SK-N-SH (cell line): ENCODE measurements at regions not wholly inside any gene's neighbourhood (a gene's known extent, or its start where the extent isn't known, plus 50 kb on each side); places are given as distances from the start of the nearest gene placed in this dataset.

Experiments
- POLR2AphosphoS5 ChIP-seq: IDR thresholded peaks from 2 replicates; pipeline ENCODE4 v1.6.1; 2012; ENCODE audit warnings: low read depth, low read length
- SIN3A ChIP-seq: IDR thresholded peaks from 2 replicates; pipeline ENCODE4 v1.6.1; 2012; ENCODE audit warnings: low read depth, mild to moderate bottlenecking, low read length, moderate library complexity, borderline replicate concordance
- TAF1 ChIP-seq: IDR thresholded peaks from 2 replicates; pipeline ENCODE4 v1.6.1; 2012; ENCODE audit warnings: low read depth, mild to moderate bottlenecking, low read length, moderate library complexity, borderline replicate concordance
- TF ChIP-seq, protein P1 (sequence below): fragments of 200-600 bp; sonication (generic); IDR thresholded peaks from 2 replicates; pipeline ENCODE4 v1.6.1; 2017; ENCODE audit warnings: antibody characterized with exemption, mild to moderate bottlenecking, moderate library complexity
- TF ChIP-seq, protein P2 (sequence below): IDR thresholded peaks from 2 replicates; pipeline ENCODE4 v1.4.0; 2012; ENCODE audit warnings: low read depth

DNA sequence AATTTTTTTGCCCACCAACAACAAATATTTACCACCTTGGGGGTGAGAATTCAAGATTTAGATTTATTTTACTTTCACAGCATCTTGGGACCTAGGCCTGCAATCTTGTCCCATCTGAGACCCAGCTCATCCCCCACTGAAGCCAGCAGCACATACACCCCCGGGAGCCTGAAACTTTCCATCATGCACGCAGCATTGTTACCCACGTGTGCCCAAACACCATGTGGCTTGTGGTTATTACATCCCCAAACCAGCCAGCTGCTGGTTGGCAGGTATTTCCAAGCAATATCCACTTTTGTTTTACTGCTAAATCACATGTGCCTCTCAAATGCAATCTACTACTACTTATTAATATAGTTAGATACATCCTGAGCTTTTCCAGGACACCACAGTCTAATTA, 149.3 kb upstream of the NT5E start:
- TF ChIP-seq TAF1 (no peak), POLR2AphosphoS5 (no peak), SIN3A (no peak)
- TF ChIP-seq, protein P1, sequence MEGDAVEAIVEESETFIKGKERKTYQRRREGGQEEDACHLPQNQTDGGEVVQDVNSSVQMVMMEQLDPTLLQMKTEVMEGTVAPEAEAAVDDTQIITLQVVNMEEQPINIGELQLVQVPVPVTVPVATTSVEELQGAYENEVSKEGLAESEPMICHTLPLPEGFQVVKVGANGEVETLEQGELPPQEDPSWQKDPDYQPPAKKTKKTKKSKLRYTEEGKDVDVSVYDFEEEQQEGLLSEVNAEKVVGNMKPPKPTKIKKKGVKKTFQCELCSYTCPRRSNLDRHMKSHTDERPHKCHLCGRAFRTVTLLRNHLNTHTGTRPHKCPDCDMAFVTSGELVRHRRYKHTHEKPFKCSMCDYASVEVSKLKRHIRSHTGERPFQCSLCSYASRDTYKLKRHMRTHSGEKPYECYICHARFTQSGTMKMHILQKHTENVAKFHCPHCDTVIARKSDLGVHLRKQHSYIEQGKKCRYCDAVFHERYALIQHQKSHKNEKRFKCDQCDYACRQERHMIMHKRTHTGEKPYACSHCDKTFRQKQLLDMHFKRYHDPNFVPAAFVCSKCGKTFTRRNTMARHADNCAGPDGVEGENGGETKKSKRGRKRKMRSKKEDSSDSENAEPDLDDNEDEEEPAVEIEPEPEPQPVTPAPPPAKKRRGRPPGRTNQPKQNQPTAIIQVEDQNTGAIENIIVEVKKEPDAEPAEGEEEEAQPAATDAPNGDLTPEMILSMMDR: no peak
- TF ChIP-seq, protein P2, sequence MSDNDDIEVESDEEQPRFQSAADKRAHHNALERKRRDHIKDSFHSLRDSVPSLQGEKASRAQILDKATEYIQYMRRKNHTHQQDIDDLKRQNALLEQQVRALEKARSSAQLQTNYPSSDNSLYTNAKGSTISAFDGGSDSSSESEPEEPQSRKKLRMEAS: no peak
